Smooth muscle cell (in vitro differentiated cells): ENCODE measurements at regions not wholly inside any gene's neighbourhood (a gene's known extent, or its start where the extent isn't known, plus 50 kb on each side); places are given as distances from the start of the nearest gene placed in this dataset.

Source experiments
- DNase-seq: peaks from one replicate; lab custom pipeline; 2025; ENCODE audit not compliant: unreplicated experiment; lab: John Stamatoyannopoulos, UW
- H2AFZ ChIP-seq: fragments of 200-600 bp; sonication (generic); 2 replicates; pipeline ENCODE4 v1.6.0; 2016; ENCODE audit warnings: antibody characterized with exemption, low read depth, mild to moderate bottlenecking
- H3F3A ChIP-seq: fragments of 200-600 bp; sonication (generic); 2 replicates; pipeline ENCODE4 v1.6.0; 2017; ENCODE audit warnings: antibody characterized with exemption, low read depth
- H3K27ac ChIP-seq: fragments of 200-600 bp; sonication (generic); 2 replicates; pipeline ENCODE4 v1.5.1; 2016; ENCODE audit warnings: low read depth, mild to moderate bottlenecking
- H3K27me3 ChIP-seq: fragments of 200-600 bp; sonication (generic); 2 replicates; pipeline ENCODE4 v1.6.1; 2016; ENCODE audit warnings: low read depth, mild to moderate bottlenecking
- H3K36me3 ChIP-seq: fragments of 200-600 bp; sonication (generic); 2 replicates; pipeline ENCODE4 v1.5.1; 2016; ENCODE audit warnings: low read depth
- H3K4me1 ChIP-seq: fragments of 200-600 bp; sonication (generic); 2 replicates; pipeline ENCODE4 v1.5.1; 2016; ENCODE audit warnings: low read depth
- H3K4me2 ChIP-seq: fragments of 200-600 bp; sonication (generic); 2 replicates; pipeline ENCODE4 v1.6.0; 2016; ENCODE audit warnings: mild to moderate bottlenecking
- H3K4me3 ChIP-seq: fragments of 200-600 bp; sonication (generic); 2 replicates; pipeline ENCODE4 v1.5.1; 2016; ENCODE audit warnings: mild to moderate bottlenecking
- H3K79me2 ChIP-seq: fragments of 200-600 bp; sonication (generic); 2 replicates; pipeline ENCODE4 v1.6.0; 2016; ENCODE audit warnings: low read depth, mild to moderate bottlenecking
- H3K9ac ChIP-seq: fragments of 200-600 bp; sonication (generic); 2 replicates; pipeline ENCODE4 v1.6.0; 2016; ENCODE audit warnings: low read depth
- H3K9me3 ChIP-seq: fragments of 200-600 bp; sonication (generic); replicated peaks from 2 replicates; pipeline ENCODE4 v1.5.1; 2016; ENCODE audit warnings: low read depth
- H4K20me1 ChIP-seq: fragments of 200-600 bp; sonication (generic); 2 replicates; pipeline ENCODE4 v1.6.0; 2016; ENCODE audit warnings: low read depth
- WGBS: methylation state at CpG from one replicate; pipeline ENCODE4 v1.1.7; 2016; ENCODE audit warnings: low lambda C conversion rate; 5-methylcytosine and 5-hydroxymethylcytosine counted together
- TF ChIP-seq, protein P1 (sequence below): fragments of 200-600 bp; sonication (generic); IDR thresholded peaks from 2 replicates; pipeline ENCODE4 v1.5.1; 2017; ENCODE audit warnings: borderline replicate concordance, mild to moderate bottlenecking, antibody characterized with exemption; ENCODE audit not compliant: insufficient read depth, poor library complexity, severe bottlenecking

DNA sequence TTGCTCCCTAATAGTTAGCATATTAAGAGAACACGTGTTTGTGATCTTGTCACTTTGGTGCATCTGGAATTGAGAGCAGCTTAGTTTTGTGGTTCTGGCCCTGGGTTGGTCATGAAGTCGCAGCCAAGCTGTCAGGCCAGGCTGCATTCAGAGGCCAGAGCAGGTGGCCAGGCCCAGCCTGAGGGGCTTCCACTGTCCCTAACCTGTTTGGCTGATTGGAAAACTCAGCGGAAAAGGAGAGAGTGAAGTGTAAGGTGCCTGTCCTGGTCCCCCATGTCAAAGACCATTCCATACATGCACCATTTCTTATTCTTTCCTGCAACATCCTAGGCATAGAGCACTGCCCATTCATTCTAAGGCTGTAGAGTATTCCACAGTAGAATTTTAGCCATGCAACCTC lies 111.5 kb upstream of the IGLL5 start:
- 67% methylated on average over 3 of the region's 3 CpGs for WGBS
- Histone ChIP-seq H2AFZ (no peak overlapping the region), H3K4me2 (no peak overlapping the region), H3K4me1 (no peaks in the 10 kb centered on the region), H3F3A (no peaks in the 10 kb centered on the region), H4K20me1 (no peaks in the 10 kb centered on the region), H3K4me3 (no peak overlapping the region), H3K9ac (no peak overlapping the region), H3K27me3 (peaks cover 54% of the 10 kb centered on the region), H3K27ac (no peak overlapping the region), H3K36me3 (no peaks in the 10 kb centered on the region), H3K79me2 (no peaks in the 10 kb centered on the region), H3K9me3 (no peaks in the 10 kb centered on the region)
- no peak for DNase-seq
- TF ChIP-seq, protein P1, sequence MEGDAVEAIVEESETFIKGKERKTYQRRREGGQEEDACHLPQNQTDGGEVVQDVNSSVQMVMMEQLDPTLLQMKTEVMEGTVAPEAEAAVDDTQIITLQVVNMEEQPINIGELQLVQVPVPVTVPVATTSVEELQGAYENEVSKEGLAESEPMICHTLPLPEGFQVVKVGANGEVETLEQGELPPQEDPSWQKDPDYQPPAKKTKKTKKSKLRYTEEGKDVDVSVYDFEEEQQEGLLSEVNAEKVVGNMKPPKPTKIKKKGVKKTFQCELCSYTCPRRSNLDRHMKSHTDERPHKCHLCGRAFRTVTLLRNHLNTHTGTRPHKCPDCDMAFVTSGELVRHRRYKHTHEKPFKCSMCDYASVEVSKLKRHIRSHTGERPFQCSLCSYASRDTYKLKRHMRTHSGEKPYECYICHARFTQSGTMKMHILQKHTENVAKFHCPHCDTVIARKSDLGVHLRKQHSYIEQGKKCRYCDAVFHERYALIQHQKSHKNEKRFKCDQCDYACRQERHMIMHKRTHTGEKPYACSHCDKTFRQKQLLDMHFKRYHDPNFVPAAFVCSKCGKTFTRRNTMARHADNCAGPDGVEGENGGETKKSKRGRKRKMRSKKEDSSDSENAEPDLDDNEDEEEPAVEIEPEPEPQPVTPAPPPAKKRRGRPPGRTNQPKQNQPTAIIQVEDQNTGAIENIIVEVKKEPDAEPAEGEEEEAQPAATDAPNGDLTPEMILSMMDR, result no peak

DNA sequence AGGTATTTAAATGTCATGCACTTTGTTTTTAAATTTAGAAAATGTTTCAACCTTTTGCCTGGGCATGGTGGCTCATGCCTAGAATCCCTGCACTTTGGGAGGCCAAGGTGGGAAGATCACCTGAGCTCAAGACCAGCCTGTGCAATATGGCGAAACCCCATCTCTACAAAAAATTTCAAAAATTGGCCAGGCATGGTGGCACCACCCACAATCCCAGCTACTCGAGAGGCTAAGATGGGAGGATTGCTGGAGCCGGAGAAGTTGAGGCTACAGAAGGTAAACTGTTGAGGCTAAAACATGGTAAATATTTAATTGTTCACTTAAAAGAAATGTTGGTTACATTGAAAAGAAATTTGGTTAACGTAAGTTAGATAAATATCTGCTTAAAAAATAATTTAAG lies 108.4 kb upstream of the IGLL5 start:
- Histone ChIP-seq H3K79me2 (no peaks in the 10 kb centered on the region), H3K4me3 (no peak overlapping the region), H4K20me1 (no peaks in the 10 kb centered on the region), H3F3A (no peaks in the 10 kb centered on the region), H3K27me3 (peaks cover 60% of the 10 kb centered on the region), H3K36me3 (no peaks in the 10 kb centered on the region), H3K27ac (no peak overlapping the region), H3K9me3 (no peaks in the 10 kb centered on the region), H3K9ac (no peak overlapping the region), H2AFZ (no peak overlapping the region), H3K4me2 (no peak overlapping the region), H3K4me1 (no peaks in the 10 kb centered on the region)
- no peak for DNase-seq
- 85% methylated on average over 4 of the region's 4 CpGs for WGBS
- TF ChIP-seq, protein P1, result no peak

DNA sequence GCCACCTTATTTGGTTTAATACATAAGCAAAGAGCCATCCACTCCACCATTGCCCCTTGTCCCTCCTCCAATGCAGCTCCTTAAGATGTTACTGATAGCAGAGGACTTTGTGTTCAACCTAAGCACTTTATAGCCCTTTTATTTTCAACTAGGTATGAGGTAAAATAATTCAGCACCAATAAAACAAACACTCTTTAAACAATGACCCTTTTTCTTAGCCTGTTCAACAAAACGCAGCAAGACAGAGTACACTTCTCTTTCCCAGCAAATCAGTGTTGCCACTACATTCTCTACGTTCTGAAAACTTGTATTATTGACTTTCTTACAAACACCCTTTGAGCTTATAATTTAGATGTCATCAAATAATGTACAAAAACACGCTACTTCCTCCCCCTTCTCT lies 104.0 kb upstream of the IGLL5 start:
- WGBS, result 57% methylated on average over 3 of the region's 3 CpGs
- Histone ChIP-seq H3K79me2 (no peaks in the 10 kb centered on the region), H3K27ac (no peak overlapping the region)

More for the DNA sequence above, 104.0 kb upstream of the IGLL5 start:
- Histone ChIP-seq H3K4me2 (no peak overlapping the region), H3K9ac (no peak overlapping the region), H3K27me3 (peaks cover 51% of the 10 kb centered on the region), H3K9me3 (no peaks in the 10 kb centered on the region), H2AFZ (no peak overlapping the region), H3K4me1 (no peaks in the 10 kb centered on the region), H4K20me1 (no peaks in the 10 kb centered on the region), H3K36me3 (no peaks in the 10 kb centered on the region), H3K4me3 (no peak overlapping the region), H3F3A (no peaks in the 10 kb centered on the region)
- TF ChIP-seq, protein P1, result no peak
- no peak for DNase-seq
